IMR-90 (cell line): ENCODE measurements at regions not wholly inside any gene's neighbourhood (a gene's known extent, or its start where the extent isn't known, plus 50 kb on each side); places are given as distances from the start of the nearest gene placed in this dataset.

ENCODE experiments used
- ATAC-seq: fragments of 200-7000 bp; cut with Tn5 transposase; 2 replicates; pipeline ENCODE4 v1.9.1; 2020; ENCODE audit warnings: low read depth, mild to moderate bottlenecking, moderate library complexity
- BruUV-seq: library from RNA; stranded (reverse); fragments of 400-500 nt; replicated peaks from 2 replicates; lab custom pipeline; 2021; lab: Mats Ljungman, UMichigan
- CTCF ChIA-PET: fragments of 300-600 bp; formaldehyde crosslinking; extraction: SDS; loops from one replicate; lab custom pipeline; 2021; ENCODE audit warnings: antibody characterized with exemption; lab: Yijun Ruan, JAX
- POLR2A ChIA-PET: fragments of 300-600 bp; sonication (Branson Sonifier 250); formaldehyde crosslinking; loops from one replicate; lab custom pipeline; 2022; ENCODE audit warnings: antibody characterized with exemption; ENCODE audit not compliant: unreplicated experiment; lab: Charles Lee
- DNase-seq: peaks from one replicate; pipeline ENCODE4 v3.0.0; 2013
- H2AFZ ChIP-seq: replicated peaks from 2 replicates; pipeline ENCODE3; 2013; ENCODE audit warnings: low read length, mild to moderate bottlenecking; ENCODE audit not compliant: poor library complexity
- H2AK5ac ChIP-seq: 2 replicates; pipeline ENCODE4 v1.6.1; 2013; ENCODE audit warnings: low read depth, low read length, inconsistent platforms
- H2AK9ac ChIP-seq: replicated peaks from 2 replicates; pipeline ENCODE3; 2013; ENCODE audit warnings: mild to moderate bottlenecking, low read depth, low read length, moderate library complexity; ENCODE audit not compliant: poor library complexity
- H2BK120ac ChIP-seq: 2 replicates; pipeline ENCODE4 v1.6.1; 2013; ENCODE audit warnings: low read depth, low read length, inconsistent platforms
- H2BK15ac ChIP-seq: 3 replicates; pipeline ENCODE4 v1.6.1; 2013; ENCODE audit warnings: low read depth, low read length, inconsistent platforms
- H2BK20ac ChIP-seq: 2 replicates; pipeline ENCODE4 v1.6.1; 2013; ENCODE audit warnings: low read depth, mild to moderate bottlenecking, inconsistent platforms, low read length, moderate library complexity
- H2BK5ac ChIP-seq: 2 replicates; pipeline ENCODE4 v1.6.1; 2013; ENCODE audit warnings: mild to moderate bottlenecking, low read depth, low read length, inconsistent platforms; ENCODE audit not compliant: poor library complexity, severe bottlenecking
- H3K14ac ChIP-seq: replicated peaks from 2 replicates; pipeline ENCODE4 v1.6.1; 2013; ENCODE audit warnings: low read depth, low read length, inconsistent platforms
- H3K18ac ChIP-seq: 2 replicates; pipeline ENCODE4 v1.6.1; 2013; ENCODE audit warnings: low read depth, low read length, control low read depth
- H3K23ac ChIP-seq: 2 replicates; pipeline ENCODE4 v1.6.1; 2013; ENCODE audit warnings: low read depth, low read length, inconsistent platforms
- H3K27ac ChIP-seq: 2 replicates; pipeline ENCODE4 v1.5.1; 2013; ENCODE audit warnings: mild to moderate bottlenecking, control low read depth, low read length; ENCODE audit not compliant: insufficient read depth
- H3K27me3 ChIP-seq: 2 replicates; pipeline ENCODE4 v1.6.1; 2013; ENCODE audit warnings: low read length; ENCODE audit not compliant: control insufficient read depth, insufficient read depth
- H3K36me3 ChIP-seq: 2 replicates; pipeline ENCODE4 v1.6.1; 2013; ENCODE audit warnings: low read length, mixed read lengths; ENCODE audit not compliant: control insufficient read depth, insufficient read depth
- H3K4ac ChIP-seq: 2 replicates; pipeline ENCODE4 v1.6.1; 2013; ENCODE audit warnings: low read depth, low read length, inconsistent platforms
- H3K4me1 ChIP-seq: 2 replicates; pipeline ENCODE4 v1.6.1; 2013; ENCODE audit warnings: low read length, mixed read lengths; ENCODE audit not compliant: control insufficient read depth, insufficient read depth
- H3K4me2 ChIP-seq: 2 replicates; pipeline ENCODE4 v1.6.1; 2013; ENCODE audit warnings: low read depth, mild to moderate bottlenecking, control low read depth, low read length, moderate library complexity
- H3K4me3 ChIP-seq: 2 replicates; pipeline ENCODE4 v1.5.1; 2013; ENCODE audit warnings: low read depth, mild to moderate bottlenecking, control low read depth, low read length, moderate library complexity; ENCODE audit not compliant: insufficient read depth
- H3K56ac ChIP-seq: 2 replicates; pipeline ENCODE4 v1.6.1; 2013; ENCODE audit warnings: low read length, inconsistent platforms; ENCODE audit not compliant: insufficient read depth; ENCODE audit errors: extremely low read depth
- H3K79me1 ChIP-seq, 2 experiments: 2 replicates each; pipeline ENCODE4 v1.6.1; 2013; ENCODE audit warnings: low read length in 2 of 2, inconsistent platforms in 1 of 2, low read depth in 1 of 2
- H3K9ac ChIP-seq: 2 replicates; pipeline ENCODE4 v1.6.1; 2013; ENCODE audit warnings: low read depth, low read length, control low read depth
- H3K9me1 ChIP-seq: 2 replicates; pipeline ENCODE4 v1.6.1; 2013; ENCODE audit warnings: low read length, inconsistent platforms; ENCODE audit not compliant: insufficient read depth
- H3K9me3 ChIP-seq: 2 replicates; pipeline ENCODE4 v1.6.1; 2013; ENCODE audit warnings: low read length; ENCODE audit not compliant: control insufficient read depth, insufficient read depth
- H4K20me1 ChIP-seq: 2 replicates; pipeline ENCODE4 v1.6.1; 2013; ENCODE audit warnings: low read length, inconsistent platforms; ENCODE audit not compliant: insufficient read depth
- H4K5ac ChIP-seq: 2 replicates; pipeline ENCODE4 v1.6.1; 2013; ENCODE audit warnings: mild to moderate bottlenecking, low read depth, low read length, control low read depth
- H4K8ac ChIP-seq, 2 experiments: 2 replicates each; pipeline ENCODE4 v1.6.1; 2013; ENCODE audit warnings: low read depth in 2 of 2, low read length in 2 of 2, control low read depth in 1 of 2, inconsistent platforms in 1 of 2
- H4K91ac ChIP-seq: 2 replicates; pipeline ENCODE4 v1.6.1; 2013; ENCODE audit warnings: low read depth, low read length, inconsistent platforms; ENCODE audit not compliant: insufficient read depth
- BHLHE40 ChIP-seq: fragments of 150-350 bp; IDR thresholded peaks from 2 replicates; pipeline ENCODE4 v1.6.1; 2016; ENCODE audit warnings: mild to moderate bottlenecking, low read depth, low read length
- CEBPB ChIP-seq: IDR thresholded peaks from 2 replicates; pipeline ENCODE4 v1.6.1; 2012; ENCODE audit warnings: low read depth, low read length, improper control_type of control experiment
- CHD1 ChIP-seq: IDR thresholded peaks from 2 replicates; pipeline ENCODE4 v1.6.1; 2012; ENCODE audit warnings: low read depth, low read length, improper control_type of control experiment
- ELK1 ChIP-seq: fragments of 150-350 bp; IDR thresholded peaks from 2 replicates; pipeline ENCODE4 v1.6.1; 2016; ENCODE audit warnings: low read depth, mild to moderate bottlenecking, low read length, moderate library complexity, borderline replicate concordance
- FOS ChIP-seq: fragments of 150-350 bp; IDR thresholded peaks from 2 replicates; pipeline ENCODE4 v1.6.1; 2016; ENCODE audit warnings: low read depth, low read length
- MAZ ChIP-seq: IDR thresholded peaks from 2 replicates; pipeline ENCODE4 v1.6.1; 2012; ENCODE audit warnings: low read depth, mild to moderate bottlenecking, low read length, improper control_type of control experiment, moderate library complexity, borderline replicate concordance
- MXI1 ChIP-seq: IDR thresholded peaks from 2 replicates; pipeline ENCODE4 v1.6.1; 2012; ENCODE audit warnings: low read depth, mild to moderate bottlenecking, low read length, moderate library complexity, borderline replicate concordance
- NFE2L2 ChIP-seq: fragments of 150-350 bp; IDR thresholded peaks from 2 replicates; pipeline ENCODE4 v1.6.1; 2016; ENCODE audit warnings: low read depth, mild to moderate bottlenecking, low read length
- RAD21 ChIP-seq: IDR thresholded peaks from 2 replicates; pipeline ENCODE4 v1.6.1; 2012; ENCODE audit warnings: low read length, improper control_type of control experiment
- RCOR1 ChIP-seq: IDR thresholded peaks from 2 replicates; pipeline ENCODE4 v1.6.1; 2012; ENCODE audit warnings: mild to moderate bottlenecking, low read length, improper control_type of control experiment; ENCODE audit not compliant: insufficient replicate concordance
- RFX5 ChIP-seq: IDR thresholded peaks from 2 replicates; pipeline ENCODE4 v1.8.0; 2012; ENCODE audit warnings: low read depth, mild to moderate bottlenecking, low read length, moderate library complexity
- SMC3 ChIP-seq: fragments of 150-350 bp; IDR thresholded peaks from 2 replicates; pipeline ENCODE4 v1.6.1; 2016; ENCODE audit warnings: low read depth, mild to moderate bottlenecking, antibody characterized with exemption, low read length, moderate library complexity
- WGBS, 2 experiments: methylation state at CpG; one replicate each; pipeline versions ENCODE4 v1.1.5 to v1.1.7; 2013; ENCODE audit warnings: missing lambda C conversion rate in 2 of 2; ENCODE audit not compliant: insufficient read length in 1 of 2; ENCODE audit errors: extremely low coverage in 2 of 2; 5-methylcytosine and 5-hydroxymethylcytosine counted together
- dilution Hi-C: fragments of 300-500 bp; cut with HindIII; formaldehyde crosslinking; loops from one replicate; pipeline ENCODE4 v1.14.3; 2018; ENCODE audit warnings: low sequenced_read_pairs; ENCODE audit not compliant: unreplicated experiment
- in situ Hi-C: fragments of 300-500 bp; cut with MboI; formaldehyde crosslinking; loops from 3 replicates; pipeline ENCODE4 v1.14.3; 2019; ENCODE audit warnings: low sequenced_read_pairs, inconsistent platforms, mixed read lengths
- intact Hi-C: fragments of 100-400 bp; cut with micrococcal nuclease; formaldehyde crosslinking; loops from 2 replicates; pipeline ENCODE4 v1.10.0; 2022
- TF ChIP-seq, protein P1 (sequence below): conservative IDR thresholded peaks from 2 replicates; pipeline ENCODE4 v1.5.1; 2012; ENCODE audit warnings: mild to moderate bottlenecking, low read depth, low read length, improper control_type of control experiment

GRCh38 chr14:39562175-39562574, 129.9 kb upstream of the FBXO33 start:
- H3K23ac ChIP-seq: no peak overlapping the region
- intact Hi-C loops: no loop called here
- no peak overlapping the region for H3K4me2 ChIP-seq
- no peak overlapping the region for H2BK15ac ChIP-seq
- no peaks in the 10 kb centered on the region for H4K20me1 ChIP-seq
- no peaks in the 10 kb centered on the region for H3K79me1 ChIP-seq
- no peaks in the 10 kb centered on the region for H3K4me1 ChIP-seq
- no peak overlapping the region for H2AK9ac ChIP-seq
- POLR2A ChIA-PET: no interaction called here
- no peak for ATAC-seq
- no peak overlapping the region for H3K9ac ChIP-seq
- CTCF ChIA-PET: no interaction called here
- H3K14ac ChIP-seq: no peak overlapping the region
- H4K8ac ChIP-seq: no peak overlapping the region
- H3K9me3 ChIP-seq: peaks cover 7% of the 10 kb centered on the region
- H3K56ac ChIP-seq: no peak overlapping the region
- H3K4me3 ChIP-seq: no peak overlapping the region
- BruUV-seq: no TSS peak
- H2AK5ac ChIP-seq: no peak overlapping the region
- no peaks in the 10 kb centered on the region for H3K36me3 ChIP-seq
- H3K18ac ChIP-seq: no peak overlapping the region
- no peaks in the 10 kb centered on the region for H3K9me1 ChIP-seq
- no peak for DNase-seq
- no peak overlapping the region for H4K91ac ChIP-seq
- H3K27me3 ChIP-seq: no peaks in the 10 kb centered on the region
- WGBS, 2 experiments: no CpG with 5 or more reads among the region's 2 CpGs
- dilution Hi-C loops: no loop called here
- TF ChIP-seq FOS (no peak), NFE2L2 (no peak), RAD21 (no peak), MAZ (no peak), BHLHE40 (no peak), CEBPB (no peak), ELK1 (no peak), MXI1 (no peak), SMC3 (no peak), CHD1 (no peak), RCOR1 (no peak), RFX5 (no peak)
- TF ChIP-seq, protein P1, sequence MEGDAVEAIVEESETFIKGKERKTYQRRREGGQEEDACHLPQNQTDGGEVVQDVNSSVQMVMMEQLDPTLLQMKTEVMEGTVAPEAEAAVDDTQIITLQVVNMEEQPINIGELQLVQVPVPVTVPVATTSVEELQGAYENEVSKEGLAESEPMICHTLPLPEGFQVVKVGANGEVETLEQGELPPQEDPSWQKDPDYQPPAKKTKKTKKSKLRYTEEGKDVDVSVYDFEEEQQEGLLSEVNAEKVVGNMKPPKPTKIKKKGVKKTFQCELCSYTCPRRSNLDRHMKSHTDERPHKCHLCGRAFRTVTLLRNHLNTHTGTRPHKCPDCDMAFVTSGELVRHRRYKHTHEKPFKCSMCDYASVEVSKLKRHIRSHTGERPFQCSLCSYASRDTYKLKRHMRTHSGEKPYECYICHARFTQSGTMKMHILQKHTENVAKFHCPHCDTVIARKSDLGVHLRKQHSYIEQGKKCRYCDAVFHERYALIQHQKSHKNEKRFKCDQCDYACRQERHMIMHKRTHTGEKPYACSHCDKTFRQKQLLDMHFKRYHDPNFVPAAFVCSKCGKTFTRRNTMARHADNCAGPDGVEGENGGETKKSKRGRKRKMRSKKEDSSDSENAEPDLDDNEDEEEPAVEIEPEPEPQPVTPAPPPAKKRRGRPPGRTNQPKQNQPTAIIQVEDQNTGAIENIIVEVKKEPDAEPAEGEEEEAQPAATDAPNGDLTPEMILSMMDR: no peak
- H4K5ac ChIP-seq: no peak overlapping the region
- H2BK5ac ChIP-seq: no peak overlapping the region
- H3K4ac ChIP-seq: no peak overlapping the region
- H2BK120ac ChIP-seq: no peak overlapping the region
- H3K27ac ChIP-seq: no peak overlapping the region
- in situ Hi-C loops: no loop called here
- no peak overlapping the region for H2AFZ ChIP-seq
- H2BK20ac ChIP-seq: no peak overlapping the region
